ENCODE measurements at regions not wholly inside any gene's neighbourhood (a gene's known extent, or its start where the extent isn't known, plus 50 kb on each side); places are given as distances from the start of the nearest gene placed in this dataset.

DNA sequence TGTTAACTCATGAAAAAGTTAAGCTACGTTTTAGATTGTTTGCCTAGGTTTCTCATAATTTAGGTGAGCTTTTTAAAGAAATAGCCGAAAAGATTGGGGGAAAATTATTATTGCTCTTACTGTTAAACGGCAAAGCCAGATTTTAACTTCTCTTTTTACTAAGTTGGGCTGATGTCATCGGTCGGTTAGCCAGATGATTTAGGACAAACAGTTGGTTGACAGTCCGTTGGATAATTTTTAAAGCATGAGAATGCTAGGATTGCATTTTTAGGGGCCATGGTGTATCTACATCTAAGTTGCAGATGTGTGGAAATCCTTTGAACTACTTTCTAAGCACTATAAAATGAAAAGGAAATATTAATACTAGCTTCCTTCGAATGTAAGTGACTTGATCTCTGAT lies 280.9 kb upstream of the AKR1E2 start:
- TF ChIP-seq CTCF (IDR thresholded peaks at IDR 0.05) (no peak), POLR2AphosphoS5 (IDR thresholded peaks at IDR 0.05) (no peak)
